SK-N-SH (cell line): ENCODE measurements at regions not wholly inside any gene's neighbourhood (a gene's known extent, or its start where the extent isn't known, plus 50 kb on each side); places are given as distances from the start of the nearest gene placed in this dataset.
"Not testable (repeated sequence)": the region's sequence is repeated elsewhere in the genome, so short reads cannot be mapped to it uniquely, and the experiment has no call there.

ENCODE experiments used
- CTCF ChIA-PET: fragments of 300-600, 350-600 bp; formaldehyde crosslinking; extraction: SDS; loops from one replicate; lab custom pipeline; 2021; lab: Yijun Ruan, JAX
- POLR2A ChIA-PET: fragments of 350-600 bp; sonication (Branson Sonifier 250); formaldehyde crosslinking; extraction: SDS; loops from one replicate; lab custom pipeline; 2020; ENCODE audit warnings: antibody characterized with exemption, inconsistent platforms; lab: Yijun Ruan, JAX
- DNase-seq: peaks from one replicate; pipeline ENCODE4 v3.0.0; 2012
- H2AFZ ChIP-seq: fragments of 200-600 bp; sonication (generic); 2 replicates; pipeline ENCODE4 v1.8.1; 2016; ENCODE audit warnings: antibody characterized with exemption, mild to moderate bottlenecking, low read depth
- H3F3A ChIP-seq: fragments of 200-600 bp; sonication (generic); replicated peaks from 2 replicates; pipeline ENCODE3; 2016; ENCODE audit warnings: antibody characterized with exemption, mild to moderate bottlenecking; ENCODE audit not compliant: insufficient read depth
- H3K27ac ChIP-seq, 2 experiments: fragments of 200-500 bp in 1 of 2; fragments of 200-600 bp in 1 of 2; sonication (Bioruptor generic) in 1 of 2; sonication (generic), shearing (Covaris generic) in 1 of 2; 2 replicates each; pipeline versions ENCODE4 v1.5.1 to v1.6.1; 2014 to 2016; ENCODE audit warnings: low read depth in 2 of 2, inconsistent platforms in 1 of 2, low read length in 1 of 2, mild to moderate bottlenecking in 1 of 2, mixed read lengths in 1 of 2
- H3K27me3 ChIP-seq: fragments of 200-600 bp; sonication (generic), shearing (Covaris generic); 2 replicates; pipeline ENCODE4 v1.6.1; 2016; ENCODE audit warnings: mixed run types; ENCODE audit not compliant: insufficient read depth
- H3K36me3 ChIP-seq, 2 experiments: fragments of 200-500 bp in 1 of 2; fragments of 200-600 bp in 1 of 2; sonication (Bioruptor generic) in 1 of 2; sonication (generic) in 1 of 2; replicated peaks in 1 of 2; 2 replicates each; pipeline versions ENCODE3 to v1.5.1; 2014 to 2016; ENCODE audit warnings: low read length in 1 of 2, mild to moderate bottlenecking in 1 of 2; ENCODE audit not compliant: insufficient read depth in 2 of 2, control insufficient read depth in 1 of 2
- H3K4me1 ChIP-seq, 2 experiments: fragments of 200-500 bp in 1 of 2; fragments of 200-600 bp in 1 of 2; sonication (Bioruptor generic) in 1 of 2; sonication (generic), shearing (Covaris generic) in 1 of 2; 2 replicates each; pipeline versions ENCODE4 v1.5.1 to v1.6.1; 2014 to 2016; ENCODE audit warnings: low read depth in 1 of 2, low read length in 1 of 2, mixed run types in 1 of 2; ENCODE audit not compliant: insufficient read depth in 2 of 2, control insufficient read depth in 1 of 2
- H3K4me2 ChIP-seq: fragments of 200-600 bp; sonication (generic), shearing (Covaris generic); 2 replicates; pipeline ENCODE4 v1.6.1; 2017; ENCODE audit warnings: mixed run types
- H3K4me3 ChIP-seq, 2 experiments: fragments of 200-500 bp in 1 of 2; fragments of 200-600 bp in 1 of 2; sonication (Bioruptor generic) in 1 of 2; sonication (generic), shearing (Covaris generic) in 1 of 2; 2 replicates each; pipeline versions ENCODE4 v1.5.1 to v1.8.1; 2014 to 2016; ENCODE audit warnings: low read depth in 2 of 2, inconsistent platforms in 1 of 2, low read length in 1 of 2, mild to moderate bottlenecking in 1 of 2, mixed read lengths in 1 of 2, moderate library complexity in 1 of 2
- H3K79me2 ChIP-seq: fragments of 200-600 bp; sonication (generic); 2 replicates; pipeline ENCODE4 v1.8.1; 2017; ENCODE audit warnings: mild to moderate bottlenecking; ENCODE audit not compliant: insufficient read depth
- H3K9ac ChIP-seq: fragments of 200-600 bp; sonication (generic); 2 replicates; pipeline ENCODE4 v1.6.1; 2017; ENCODE audit warnings: mixed run types
- H3K9me2 ChIP-seq: fragments of 200-600 bp; sonication (generic); 2 replicates; pipeline ENCODE4 v1.6.1; 2017; ENCODE audit warnings: mixed run types
- H3K9me3 ChIP-seq: fragments of 200-600 bp; sonication (generic); 2 replicates; pipeline ENCODE4 v1.6.1; 2017; ENCODE audit warnings: mixed run types, mild to moderate bottlenecking, moderate library complexity
- H4K20me1 ChIP-seq: fragments of 200-600 bp; sonication (generic); 2 replicates; pipeline ENCODE4 v1.6.1; 2017; ENCODE audit warnings: mild to moderate bottlenecking, mixed run types; ENCODE audit not compliant: insufficient read depth
- EZH2phosphoT487 ChIP-seq: fragments of 200-600 bp; sonication (generic); IDR thresholded peaks from 2 replicates; pipeline ENCODE4 v1.6.1; 2017; ENCODE audit warnings: low read depth, mixed run types, mild to moderate bottlenecking, antibody characterized with exemption, moderate library complexity, borderline replicate concordance
- FOXM1 ChIP-seq: IDR thresholded peaks from 2 replicates; pipeline ENCODE4 v1.4.0; 2012; ENCODE audit warnings: low read depth, mild to moderate bottlenecking
- GABPA ChIP-seq: IDR thresholded peaks from 2 replicates; pipeline ENCODE4 v1.4.0; 2012; ENCODE audit warnings: low read depth, mild to moderate bottlenecking
- GATA2 ChIP-seq: sonication (generic); formaldehyde crosslinking; IDR thresholded peaks from 2 replicates; pipeline ENCODE4 v1.5.0; 2020; ENCODE audit warnings: mild to moderate bottlenecking, missing genetic modification reagents
- JUND ChIP-seq: IDR thresholded peaks from 2 replicates; pipeline ENCODE4 v1.4.0; 2012
- MXI1 ChIP-seq: IDR thresholded peaks from 2 replicates; pipeline ENCODE4 v1.6.1; 2012; ENCODE audit warnings: mild to moderate bottlenecking, low read depth, low read length, improper control_type of control experiment
- RAD21 ChIP-seq: IDR thresholded peaks from 2 replicates; pipeline ENCODE4 v1.6.1; 2012; ENCODE audit warnings: mild to moderate bottlenecking, low read length
- REST ChIP-seq: IDR thresholded peaks from 2 replicates; pipeline ENCODE4 v1.6.1; 2012; ENCODE audit warnings: mild to moderate bottlenecking, low read depth, low read length, moderate library complexity
- TEAD4 ChIP-seq: IDR thresholded peaks from 2 replicates; pipeline ENCODE4 v1.4.0; 2012; ENCODE audit warnings: mild to moderate bottlenecking, borderline replicate concordance; ENCODE audit not compliant: insufficient read depth
- WGBS: methylation state at CpG from one replicate; pipeline ENCODE4 v1.1.6; 2017; ENCODE audit warnings: low lambda C conversion rate; 5-methylcytosine and 5-hydroxymethylcytosine counted together
- TF ChIP-seq, protein P1 (sequence below): IDR thresholded peaks from 2 replicates; pipeline ENCODE4 v1.4.0; 2012; ENCODE audit warnings: low read depth, borderline replicate concordance

DNA sequence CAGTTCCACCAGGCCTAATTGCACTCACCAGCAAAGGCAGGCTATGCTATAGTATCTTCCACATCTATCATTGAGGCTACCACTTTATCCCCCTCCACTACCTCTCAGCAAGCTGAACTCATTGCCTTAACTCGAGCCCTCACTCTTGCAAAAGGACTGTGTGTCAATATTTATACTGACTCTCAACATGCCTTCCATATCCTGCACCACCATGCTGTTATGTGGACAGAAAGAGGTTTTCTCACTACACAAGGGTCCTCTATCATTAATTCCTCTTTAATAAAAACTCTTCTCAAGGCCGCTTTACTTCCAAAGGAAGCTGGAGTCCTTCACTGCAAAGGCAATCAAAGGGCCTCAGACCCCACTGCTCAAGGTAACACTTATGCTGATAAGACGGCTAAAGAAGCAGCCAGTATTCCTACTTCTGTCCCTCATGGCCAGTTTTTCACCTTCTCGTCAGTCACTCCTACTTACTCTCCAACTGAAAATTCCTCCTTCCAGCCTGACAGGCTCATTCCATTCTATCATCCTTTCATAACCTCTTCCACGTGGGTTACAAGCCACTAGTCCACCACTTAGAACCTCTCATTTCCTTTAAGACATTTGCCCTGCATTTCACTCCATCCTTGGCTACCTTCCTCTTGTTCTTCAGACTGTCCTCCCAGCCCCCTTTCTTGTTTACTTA, 1110.9 kb upstream of the TMEM132C start:
- H3K79me2 ChIP-seq, H4K20me1 ChIP-seq, H3K27me3 ChIP-seq, H3K9me3 ChIP-seq, H3K9me2 ChIP-seq, H3K4me2 ChIP-seq, H3K4me3 ChIP-seq, H3K27ac ChIP-seq, H3F3A ChIP-seq, H2AFZ ChIP-seq, H3K9ac ChIP-seq, H3K4me1 ChIP-seq, CTCF ChIA-PET, DNase-seq, POLR2A ChIA-PET, H3K36me3 ChIP-seq: not testable (repeated sequence)
- 30% methylated on average over 5 of the region's 5 CpGs for WGBS

- POLR2A ChIA-PET, H3K4me2 ChIP-seq, H3K4me3 ChIP-seq, H3K9me2 ChIP-seq, H3K9me3 ChIP-seq, H3K27ac ChIP-seq, H3F3A ChIP-seq, H3K4me1 ChIP-seq, H3K36me3 ChIP-seq, H3K79me2 ChIP-seq, H2AFZ ChIP-seq, H3K27me3 ChIP-seq, CTCF ChIA-PET, H4K20me1 ChIP-seq, DNase-seq, H3K9ac ChIP-seq: not testable (repeated sequence)
- WGBS: 56% methylated on average over 8 of the region's 8 CpGs
Observed at GRCh38 chr12:127157501-127158366, 1109.2 kb upstream of the TMEM132C start.

- Histone ChIP-seq H3K4me1 (no peaks in the 10 kb centered on the region; a peak in 1 of 4 replicates), H3F3A (no peaks in the 10 kb centered on the region), H3K79me2 (no peaks in the 10 kb centered on the region), H4K20me1 (no peaks in the 10 kb centered on the region), H3K4me2 (no peak overlapping the region), H3K9ac (no peak overlapping the region), H3K27me3 (no peaks in the 10 kb centered on the region), H3K9me2 (no peaks in the 10 kb centered on the region), H3K27ac (no peak overlapping the region), H3K4me3 (no peak overlapping the region), H3K9me3 (no peaks in the 10 kb centered on the region), H2AFZ (no peak overlapping the region), H3K36me3 (no peaks in the 10 kb centered on the region)
- TF ChIP-seq MXI1 (no peak), REST (no peak), GABPA (no peak), RAD21 (no peak), FOXM1 (no peak), JUND (no peak), EZH2phosphoT487 (no peak), TEAD4 (no peak), GATA2 (CRISPR knock-in tag) (no peak)
- TF ChIP-seq, protein P1, sequence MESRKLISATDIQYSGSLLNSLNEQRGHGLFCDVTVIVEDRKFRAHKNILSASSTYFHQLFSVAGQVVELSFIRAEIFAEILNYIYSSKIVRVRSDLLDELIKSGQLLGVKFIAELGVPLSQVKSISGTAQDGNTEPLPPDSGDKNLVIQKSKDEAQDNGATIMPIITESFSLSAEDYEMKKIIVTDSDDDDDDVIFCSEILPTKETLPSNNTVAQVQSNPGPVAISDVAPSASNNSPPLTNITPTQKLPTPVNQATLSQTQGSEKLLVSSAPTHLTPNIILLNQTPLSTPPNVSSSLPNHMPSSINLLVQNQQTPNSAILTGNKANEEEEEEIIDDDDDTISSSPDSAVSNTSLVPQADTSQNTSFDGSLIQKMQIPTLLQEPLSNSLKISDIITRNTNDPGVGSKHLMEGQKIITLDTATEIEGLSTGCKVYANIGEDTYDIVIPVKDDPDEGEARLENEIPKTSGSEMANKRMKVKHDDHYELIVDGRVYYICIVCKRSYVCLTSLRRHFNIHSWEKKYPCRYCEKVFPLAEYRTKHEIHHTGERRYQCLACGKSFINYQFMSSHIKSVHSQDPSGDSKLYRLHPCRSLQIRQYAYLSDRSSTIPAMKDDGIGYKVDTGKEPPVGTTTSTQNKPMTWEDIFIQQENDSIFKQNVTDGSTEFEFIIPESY: no peak
- ChIA-PET POLR2A (no interaction called here), CTCF (no interaction called here)
- no peak for DNase-seq
- WGBS: 78% methylated on average over 4 of the region's 4 CpGs
Observed at GRCh38 chr12:127158385-127159061, 1108.4 kb upstream of the TMEM132C start.
